Astrocyte (in vitro differentiated cells and primary cell): ENCODE measurements at regions not wholly inside any gene's neighbourhood (a gene's known extent, or its start where the extent isn't known, plus 50 kb on each side); places are given as distances from the start of the nearest gene placed in this dataset.

Experiments
- CTCF ChIP-seq: IDR thresholded peaks from 2 replicates; pipeline ENCODE4 v1.5.1; 2011; ENCODE audit warnings: low read depth, mild to moderate bottlenecking, inconsistent platforms, low read length, moderate library complexity; ENCODE audit not compliant: insufficient read depth
- EZH2 ChIP-seq: IDR thresholded peaks from 2 replicates; pipeline ENCODE4 v1.6.1; 2012; ENCODE audit warnings: mild to moderate bottlenecking, low read length, inconsistent platforms; ENCODE audit not compliant: insufficient read depth

DNA sequence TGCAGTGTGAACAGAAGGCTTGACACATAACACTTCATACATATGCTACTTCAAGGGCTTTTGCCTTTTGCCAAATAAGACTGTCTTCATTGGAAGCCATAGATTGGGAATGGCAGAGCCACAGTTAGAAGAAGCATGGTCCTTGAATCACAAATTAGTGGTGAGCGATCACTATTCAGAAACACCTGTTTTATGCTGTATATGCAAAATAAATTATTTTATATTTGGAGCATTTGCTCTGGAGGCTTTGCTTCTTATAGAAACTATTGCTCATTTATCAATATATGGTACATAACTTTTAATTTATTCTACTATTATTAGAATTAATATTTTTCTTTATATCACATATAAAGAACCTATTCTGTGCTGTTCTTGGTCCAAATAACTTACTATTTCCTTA lies 270.4 kb upstream of the SPRY2 start:
- no peak for TF ChIP-seq CTCF
- TF ChIP-seq EZH2 = no peak
